ENCODE measurements at regions not wholly inside any gene's neighbourhood (a gene's known extent, or its start where the extent isn't known, plus 50 kb on each side); places are given as distances from the start of the nearest gene placed in this dataset.

- TF ChIP-seq, protein P1, sequence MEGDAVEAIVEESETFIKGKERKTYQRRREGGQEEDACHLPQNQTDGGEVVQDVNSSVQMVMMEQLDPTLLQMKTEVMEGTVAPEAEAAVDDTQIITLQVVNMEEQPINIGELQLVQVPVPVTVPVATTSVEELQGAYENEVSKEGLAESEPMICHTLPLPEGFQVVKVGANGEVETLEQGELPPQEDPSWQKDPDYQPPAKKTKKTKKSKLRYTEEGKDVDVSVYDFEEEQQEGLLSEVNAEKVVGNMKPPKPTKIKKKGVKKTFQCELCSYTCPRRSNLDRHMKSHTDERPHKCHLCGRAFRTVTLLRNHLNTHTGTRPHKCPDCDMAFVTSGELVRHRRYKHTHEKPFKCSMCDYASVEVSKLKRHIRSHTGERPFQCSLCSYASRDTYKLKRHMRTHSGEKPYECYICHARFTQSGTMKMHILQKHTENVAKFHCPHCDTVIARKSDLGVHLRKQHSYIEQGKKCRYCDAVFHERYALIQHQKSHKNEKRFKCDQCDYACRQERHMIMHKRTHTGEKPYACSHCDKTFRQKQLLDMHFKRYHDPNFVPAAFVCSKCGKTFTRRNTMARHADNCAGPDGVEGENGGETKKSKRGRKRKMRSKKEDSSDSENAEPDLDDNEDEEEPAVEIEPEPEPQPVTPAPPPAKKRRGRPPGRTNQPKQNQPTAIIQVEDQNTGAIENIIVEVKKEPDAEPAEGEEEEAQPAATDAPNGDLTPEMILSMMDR (IDR thresholded peaks at IDR 0.05; ENCODE audit: low read depth, low read length, poor library complexity, severe bottlenecking): no peak
- no peak for TF ChIP-seq EZH2phosphoT487 (IDR thresholded peaks at IDR 0.05; ENCODE audit: borderline replicate concordance, low read length)
These were observed 537.9 kb upstream of the JARID2 start for GRCh38 chr6:14707971-14708465.
